ENCODE measurements at regions not wholly inside any gene's neighbourhood (a gene's known extent, or its start where the extent isn't known, plus 50 kb on each side); places are given as distances from the start of the nearest gene placed in this dataset.

DNA sequence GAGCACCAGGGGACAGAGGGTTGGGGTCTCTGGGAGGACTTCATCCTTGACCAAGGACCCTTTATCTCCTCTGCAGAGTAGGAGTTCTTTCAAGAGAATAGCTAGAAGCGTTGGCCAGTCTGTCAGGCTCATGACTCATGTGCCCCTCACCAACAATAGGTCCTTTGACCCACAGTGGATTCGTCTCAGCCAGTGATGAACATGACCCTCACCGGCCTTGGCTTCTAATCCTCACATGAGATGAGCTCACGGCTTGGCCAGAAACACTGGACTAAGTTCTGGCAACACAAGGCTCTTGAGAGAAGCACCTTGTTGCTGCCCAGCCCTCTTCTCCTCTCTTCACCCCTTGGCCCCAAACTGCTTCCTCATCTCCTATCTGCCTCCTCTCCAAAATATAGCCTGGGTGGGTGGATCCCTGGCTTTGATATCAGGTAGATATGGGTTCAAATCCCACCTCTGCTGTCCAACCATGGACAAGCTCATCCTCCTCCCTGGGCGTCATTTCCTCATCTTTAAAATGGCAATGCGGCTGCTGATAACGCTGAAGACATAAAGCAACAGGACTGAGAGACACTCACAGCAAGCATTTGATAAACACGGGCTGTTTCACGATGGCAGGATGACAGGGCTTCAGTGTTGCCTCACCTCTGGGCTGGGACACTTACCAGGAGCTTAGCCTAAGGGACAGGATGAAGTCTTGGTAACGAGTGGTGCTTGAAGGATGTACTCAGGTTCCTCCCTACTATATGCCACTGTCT lies 446.7 kb upstream of the PROK2 start:
- ATAC-seq = no peak

GRCh38 chr3:72230774-72231379 lies 445.9 kb upstream of the PROK2 start:
- POLR2A ChIA-PET = no interaction called here

More for the DNA sequence above, 446.7 kb upstream of the PROK2 start:
- WGBS (ENCODE audit: missing lambda C conversion rate) = 14% methylated on average over 10 of the region's 10 CpGs
- ChIA-PET POLR2A (no interaction called here), CTCF (interaction anchor here (1.5 kb wide), 1 partner anchor 26 kb away, joined by 4 read pairs; no protein-coding TSS in a partner anchor)
- FAIRE-seq = no peak
- H3K4me2 ChIP-seq = no peak overlapping the region
- no peak overlapping the region for H3K27ac ChIP-seq
- TF ChIP-seq HOXA7 (CRISPR knock-in tag; IDR thresholded peaks at IDR 0.05) (no peak), ZNF302 (CRISPR knock-in tag; IDR thresholded peaks at IDR 0.05) (no peak), MAZ (IDR thresholded peaks at IDR 0.05; ENCODE audit: borderline replicate concordance, low read depth, low read length) (no peak), TFCP2L1 (CRISPR knock-in tag; IDR thresholded peaks at IDR 0.05) (no peak), ESRRA (IDR thresholded peaks at IDR 0.05; ENCODE audit: borderline replicate concordance, low read length) (no peak), USF2 (IDR thresholded peaks at IDR 0.05) (no peak)
- DNase-seq (ENCODE audit: low read depth in 1 of 2, low spot score in 1 of 2) = no peak
- no peak overlapping the region for H3K4me3 ChIP-seq
- peaks cover 3% of the 10 kb centered on the region; the same call in 2 of the 3 replicates for H3K9me3 ChIP-seq
- H3K4me1 ChIP-seq = no peaks in the 10 kb centered on the region

GRCh38 chr3:72229952-72230351 lies 445.0 kb upstream of the PROK2 start:
- no peak for ATAC-seq
- Histone ChIP-seq H3K27ac (no peak overlapping the region), H3K4me2 (no peak overlapping the region), H3K4me1 (no peaks in the 10 kb centered on the region), H3K4me3 (no peak overlapping the region), H3K9me3 (peaks cover 13% of the 10 kb centered on the region)
- DNase-seq (ENCODE audit: low read depth in 1 of 2, low spot score in 1 of 2) = no peak
- WGBS (ENCODE audit: missing lambda C conversion rate) = 66% methylated on average over 4 of the region's 4 CpGs
- POLR2A ChIA-PET = no interaction called here
- CTCF ChIA-PET = no interaction called here
- no peak for FAIRE-seq
- TF ChIP-seq EHF (CRISPR knock-in tag; IDR thresholded peaks at IDR 0.05) (no peak), FOXS1 (CRISPR knock-in tag; IDR thresholded peaks at IDR 0.05) (no peak), HOXA7 (CRISPR knock-in tag; IDR thresholded peaks at IDR 0.05) (no peak), ZFP36 (IDR thresholded peaks at IDR 0.05; ENCODE audit: borderline replicate concordance, partially characterized antibody) (no peak), RAD21 (conservative IDR thresholded peaks at IDR 0.05 in 1 of 2, IDR thresholded peaks at IDR 0.05 in 1 of 2) (no peak), NPAS2 (CRISPR knock-in tag; IDR thresholded peaks at IDR 0.05; ENCODE audit: borderline replicate concordance) (no peak), HOXB5 (CRISPR knock-in tag; IDR thresholded peaks at IDR 0.05) (no peak), ESRRA (IDR thresholded peaks at IDR 0.05; ENCODE audit: borderline replicate concordance, low read length) (no peak)
- TF ChIP-seq, protein P1, sequence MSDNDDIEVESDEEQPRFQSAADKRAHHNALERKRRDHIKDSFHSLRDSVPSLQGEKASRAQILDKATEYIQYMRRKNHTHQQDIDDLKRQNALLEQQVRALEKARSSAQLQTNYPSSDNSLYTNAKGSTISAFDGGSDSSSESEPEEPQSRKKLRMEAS (IDR thresholded peaks at IDR 0.05) = no peak

More at GRCh38 chr3:72230774-72231379, 445.9 kb upstream of the PROK2 start:
- 0% methylated on average over 1 of the region's 1 CpG for WGBS (ENCODE audit: missing lambda C conversion rate)
- no peak overlapping the region for H3K27ac ChIP-seq
- FAIRE-seq (no peak), ATAC-seq (no peak), DNase-seq (ENCODE audit: low read depth in 1 of 2, low spot score in 1 of 2) (no peak)
- no peak overlapping the region for H3K4me3 ChIP-seq
- H3K4me1 ChIP-seq = no peaks in the 10 kb centered on the region
- CTCF ChIA-PET = no interaction called here
- H3K4me2 ChIP-seq = no peak overlapping the region
- TF ChIP-seq ESRRA (IDR thresholded peaks at IDR 0.05; ENCODE audit: borderline replicate concordance, low read length) = no peak
- no peak for TF ChIP-seq HOXB13 (CRISPR knock-in tag; IDR thresholded peaks at IDR 0.05; ENCODE audit: low read depth)
- peaks cover 3% of the 10 kb centered on the region; the same call in 2 of the 3 replicates for H3K9me3 ChIP-seq

DNA sequence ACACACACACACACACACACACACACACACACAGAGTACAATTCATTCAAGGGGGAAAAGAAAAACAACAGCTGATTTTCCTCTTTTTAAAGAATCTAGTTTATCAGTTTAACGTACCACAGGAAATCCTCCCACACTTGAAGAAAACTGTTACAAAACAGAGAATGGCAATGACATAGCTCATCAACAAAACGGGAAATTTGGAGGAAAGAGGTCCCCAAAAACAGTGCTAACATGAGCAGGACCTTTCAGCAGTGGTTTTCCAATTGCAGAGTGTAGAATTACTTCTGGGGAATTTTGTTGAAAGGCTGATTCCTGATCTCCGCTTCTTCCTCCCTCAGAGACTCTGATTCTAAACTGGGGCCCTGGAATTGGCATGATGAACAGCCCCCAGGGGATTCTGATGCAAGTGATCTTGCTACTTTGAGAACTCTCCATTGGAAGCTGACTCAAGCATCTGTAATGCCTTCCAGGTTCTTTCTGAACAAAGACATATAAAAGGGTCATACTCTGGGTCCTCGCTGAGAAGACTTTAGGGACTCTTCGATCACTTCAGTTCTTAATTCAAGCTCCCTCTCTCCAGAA lies 442.6 kb upstream of the PROK2 start:
- WGBS (ENCODE audit: missing lambda C conversion rate) = 1% methylated on average over 5 of the region's 5 CpGs
- POLR2A ChIA-PET = no interaction called here
- CTCF ChIA-PET = interaction anchor here (0.5 to 0.6 kb wide), 2 partner anchors 597 to 1476 kb away, joined by 3 read pairs; no protein-coding TSS in a partner anchor

More for the DNA sequence above, 442.6 kb upstream of the PROK2 start:
- Histone ChIP-seq H3K9me3 (peaks cover 25% of the 10 kb centered on the region), H3K4me1 (no peaks in the 10 kb centered on the region), H3K4me2 (no peak overlapping the region), H3K27ac (no peak overlapping the region), H3K4me3 (no peak overlapping the region)
- DNase-seq (ENCODE audit: low read depth in 1 of 2, low spot score in 1 of 2) (no peak), ATAC-seq (no peak), FAIRE-seq (no peak)
- TF ChIP-seq NFE2L2 (conservative IDR thresholded peaks at IDR 0.05; ENCODE audit: low read length) (no peak), MAZ (IDR thresholded peaks at IDR 0.05; ENCODE audit: borderline replicate concordance, low read depth, low read length) (no peak), HOXB5 (CRISPR knock-in tag; IDR thresholded peaks at IDR 0.05) (no peak), CTCF (IDR thresholded peaks at IDR 0.05) (no peak), ATOH8 (CRISPR knock-in tag; IDR thresholded peaks at IDR 0.05; ENCODE audit: low read depth) (no peak), JUN (IDR thresholded peaks at IDR 0.05) (no peak)
